ENCODE measurements at regions not wholly inside any gene's neighbourhood (a gene's known extent, or its start where the extent isn't known, plus 50 kb on each side); places are given as distances from the start of the nearest gene placed in this dataset.
A peak's percentile ranks its signal among the peaks of the same experiment; 100 is the strongest.

GRCh38 chr13:103277959-103278694 is 211.9 kb upstream of the SLC10A2 start:
- TF ChIP-seq CTCF (conservative IDR thresholded peaks at IDR 0.05; ENCODE audit: low read depth in 2 of 2), result 0 out of 4 replicates have a peak, but pooled peaks of 1 of the 2 experiments have one; percentile 8
- TF ChIP-seq EZH2 (IDR thresholded peaks at IDR 0.05; ENCODE audit: low read depth, unreplicated experiment), result no peak
- no peak for TF ChIP-seq STAT1 (IDR thresholded peaks at IDR 0.05; ENCODE audit: unreplicated experiment)
- TF ChIP-seq POLR2AphosphoS5 (IDR thresholded peaks at IDR 0.05; ENCODE audit: low read depth), result no peak
- TF ChIP-seq CREB1 (CRISPR knock-in tag; IDR thresholded peaks at IDR 0.05; ENCODE audit: low read depth), result no peak
- no peak for TF ChIP-seq JUNB (IDR thresholded peaks at IDR 0.05; ENCODE audit: unreplicated experiment)
- no peak for TF ChIP-seq ZNF114 (CRISPR knock-in tag; IDR thresholded peaks at IDR 0.05)
- TF ChIP-seq NANOG (IDR thresholded peaks at IDR 0.05; ENCODE audit: borderline replicate concordance), result no peak
- no peak for TF ChIP-seq EZH2phosphoT487 (IDR thresholded peaks at IDR 0.05; ENCODE audit: unreplicated experiment)

Measured in GM23338 (cell line).